ENCODE measurements at regions not wholly inside any gene's neighbourhood (a gene's known extent, or its start where the extent isn't known, plus 50 kb on each side); places are given as distances from the start of the nearest gene placed in this dataset.

GRCh38 chr12:107525063-107525718 is 160.4 kb upstream of the PWP1 start:
- no peak for TF ChIP-seq POLR2A (IDR thresholded peaks at IDR 0.05)
- TF ChIP-seq, protein P1, sequence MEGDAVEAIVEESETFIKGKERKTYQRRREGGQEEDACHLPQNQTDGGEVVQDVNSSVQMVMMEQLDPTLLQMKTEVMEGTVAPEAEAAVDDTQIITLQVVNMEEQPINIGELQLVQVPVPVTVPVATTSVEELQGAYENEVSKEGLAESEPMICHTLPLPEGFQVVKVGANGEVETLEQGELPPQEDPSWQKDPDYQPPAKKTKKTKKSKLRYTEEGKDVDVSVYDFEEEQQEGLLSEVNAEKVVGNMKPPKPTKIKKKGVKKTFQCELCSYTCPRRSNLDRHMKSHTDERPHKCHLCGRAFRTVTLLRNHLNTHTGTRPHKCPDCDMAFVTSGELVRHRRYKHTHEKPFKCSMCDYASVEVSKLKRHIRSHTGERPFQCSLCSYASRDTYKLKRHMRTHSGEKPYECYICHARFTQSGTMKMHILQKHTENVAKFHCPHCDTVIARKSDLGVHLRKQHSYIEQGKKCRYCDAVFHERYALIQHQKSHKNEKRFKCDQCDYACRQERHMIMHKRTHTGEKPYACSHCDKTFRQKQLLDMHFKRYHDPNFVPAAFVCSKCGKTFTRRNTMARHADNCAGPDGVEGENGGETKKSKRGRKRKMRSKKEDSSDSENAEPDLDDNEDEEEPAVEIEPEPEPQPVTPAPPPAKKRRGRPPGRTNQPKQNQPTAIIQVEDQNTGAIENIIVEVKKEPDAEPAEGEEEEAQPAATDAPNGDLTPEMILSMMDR (IDR thresholded peaks at IDR 0.05): no peak
